GM18520 (cell line): ENCODE measurements at regions not wholly inside any gene's neighbourhood (a gene's known extent, or its start where the extent isn't known, plus 50 kb on each side); places are given as distances from the start of the nearest gene placed in this dataset.
"Not testable (repeated sequence)": the region's sequence is repeated elsewhere in the genome, so short reads cannot be mapped to it uniquely, and the experiment has no call there.

Source experiments
- ATAC-seq: cut with Tn5 transposase; IDR thresholded peaks from one replicate; pipeline ENCODE4 v1.9.1; 2021; ENCODE audit not compliant: unreplicated experiment

- no peak for ATAC-seq
Measured at GRCh38 chrX:9258421-9259104, 206.3 kb upstream of the TBL1X start.

- no peak for ATAC-seq
Measured at GRCh38 chrX:9260603-9261002, 204.3 kb upstream of the TBL1X start.

- no peak for ATAC-seq
Measured at GRCh38 chrX:9267415-9267814, 197.4 kb upstream of the TBL1X start.

GRCh38 chrX:9269134-9269533, 195.7 kb upstream of the TBL1X start:
- ATAC-seq: no peak

GRCh38 chrX:9271789-9272525, 192.9 kb upstream of the TBL1X start:
- ATAC-seq: no peak

- no peak for ATAC-seq
Measured at GRCh38 chrX:9273744-9274143, 191.1 kb upstream of the TBL1X start.

- ATAC-seq: no peak
Measured at GRCh38 chrX:9278475-9279233, 186.2 kb upstream of the TBL1X start.

- no peak for ATAC-seq
Measured at GRCh38 chrX:9279234-9279544, 185.7 kb upstream of the TBL1X start.

GRCh38 chrX:9280831-9281230, 184.0 kb upstream of the TBL1X start:
- no peak for ATAC-seq

GRCh38 chrX:9282325-9282724, 182.5 kb upstream of the TBL1X start:
- ATAC-seq: no peak

- no peak for ATAC-seq
Measured at GRCh38 chrX:9285342-9285771, 179.5 kb upstream of the TBL1X start.

GRCh38 chrX:9286234-9286633, 178.6 kb upstream of the TBL1X start:
- no peak for ATAC-seq

- ATAC-seq: no peak
Measured at GRCh38 chrX:9291629-9292028, 173.2 kb upstream of the TBL1X start.

- ATAC-seq: no peak
Measured at GRCh38 chrX:9293051-9293496, 171.8 kb upstream of the TBL1X start.

- no peak for ATAC-seq
Measured at GRCh38 chrX:9293903-9294302, 171.0 kb upstream of the TBL1X start.

GRCh38 chrX:9295551-9295950, 169.3 kb upstream of the TBL1X start:
- ATAC-seq: no peak

GRCh38 chrX:9298221-9298620, 166.6 kb upstream of the TBL1X start:
- ATAC-seq: no peak

GRCh38 chrX:9299681-9300080, 165.2 kb upstream of the TBL1X start:
- not testable (repeated sequence) for ATAC-seq

- ATAC-seq: no peak
Measured at GRCh38 chrX:9301836-9302235, 163.0 kb upstream of the TBL1X start.

- no peak for ATAC-seq
Measured at GRCh38 chrX:9302381-9302780, 162.5 kb upstream of the TBL1X start.

GRCh38 chrX:9308426-9308825, 156.4 kb upstream of the TBL1X start:
- ATAC-seq: no peak

GRCh38 chrX:9310616-9311015, 154.2 kb upstream of the TBL1X start:
- no peak for ATAC-seq
